SH-SY5Y (cell line): ENCODE measurements at regions not wholly inside any gene's neighbourhood (a gene's known extent, or its start where the extent isn't known, plus 50 kb on each side); places are given as distances from the start of the nearest gene placed in this dataset.

Experiments
- GATA2 ChIP-seq: IDR thresholded peaks from 2 replicates; pipeline ENCODE4 v1.6.1; 2011; ENCODE audit warnings: mild to moderate bottlenecking, low read depth, low read length
- GATA3 ChIP-seq: IDR thresholded peaks from 2 replicates; pipeline ENCODE4 v1.6.1; 2011; ENCODE audit warnings: low read depth, mild to moderate bottlenecking, low read length, moderate library complexity

GRCh38 chr13:73904625-73905024 lies 229.6 kb downstream of the KLF12 start:
- TF ChIP-seq GATA2 (no peak), GATA3 (no peak)
